ENCODE measurements at regions not wholly inside any gene's neighbourhood (a gene's known extent, or its start where the extent isn't known, plus 50 kb on each side); places are given as distances from the start of the nearest gene placed in this dataset.

DNA sequence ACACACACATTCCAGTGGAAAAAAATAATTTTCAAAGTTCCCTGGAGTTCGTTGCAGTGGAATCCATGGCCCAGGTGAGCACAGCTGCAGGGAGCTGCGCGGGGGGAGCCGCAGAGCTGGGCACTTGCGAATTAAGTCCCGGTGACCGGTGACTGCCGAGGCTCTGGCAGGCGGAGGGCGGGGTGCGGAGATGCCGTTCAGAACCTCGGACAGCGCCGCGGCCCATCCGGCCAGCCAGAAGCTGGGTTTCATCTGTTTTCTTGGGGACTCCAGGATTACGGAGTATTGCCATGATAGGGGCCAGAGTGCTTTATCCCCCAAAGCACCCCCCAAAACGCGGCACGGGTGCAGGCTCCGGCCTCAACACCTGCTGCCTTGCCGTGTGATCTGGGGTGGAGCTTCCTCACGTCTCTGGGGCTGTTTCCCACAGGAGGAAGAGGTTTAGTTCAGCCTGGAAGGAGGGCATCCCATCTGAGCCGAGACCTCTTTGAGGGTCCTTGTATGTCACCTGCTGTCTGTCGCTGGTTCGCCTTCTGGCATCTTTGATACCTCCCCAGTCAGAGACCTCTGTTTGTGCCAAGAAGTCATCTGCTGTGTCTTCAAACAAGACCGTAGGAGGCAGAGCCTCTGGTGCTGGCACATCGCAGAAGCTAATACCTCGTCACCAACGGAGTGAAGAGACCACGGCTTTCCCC lies 99.4 kb downstream of the YTHDF1 start (continued):
- TF ChIP-seq ZNF142 (CRISPR knock-in tag; IDR thresholded peaks at IDR 0.05), result peak; percentile 87
- peak in 1 of 2 experiments; percentile 97 for TF ChIP-seq REST (IDR thresholded peaks at IDR 0.05; ENCODE audit: borderline replicate concordance in 1 of 2, low read depth in 1 of 2, low read length in 2 of 2)
- peak; percentile 43; the same call in 1 of the 2 replicates for TF ChIP-seq ZNF281 (CRISPR knock-in tag; IDR thresholded peaks at IDR 0.05; ENCODE audit: borderline replicate concordance)
- TF ChIP-seq ZNF629 (CRISPR knock-in tag; conservative IDR thresholded peaks at IDR 0.05), result no peak
- TF ChIP-seq GZF1 (CRISPR knock-in tag; IDR thresholded peaks at IDR 0.05), result no peak
- TF ChIP-seq ELF4 (CRISPR knock-in tag; IDR thresholded peaks at IDR 0.05; ENCODE audit: borderline replicate concordance), result no peak
- peak; percentile 97 for TF ChIP-seq ZNF446 (CRISPR knock-in tag; IDR thresholded peaks at IDR 0.05)
- TF ChIP-seq TARDBP (CRISPR knock-in tag; IDR thresholded peaks at IDR 0.05), result no peak
- no peak for TF ChIP-seq KDM5A (IDR thresholded peaks at IDR 0.05; ENCODE audit: borderline replicate concordance, low read length)
- no peak for TF ChIP-seq ZMAT5 (CRISPR knock-in tag; IDR thresholded peaks at IDR 0.05; ENCODE audit: borderline replicate concordance, low read depth)
- TF ChIP-seq ZNF264 (CRISPR knock-in tag; IDR thresholded peaks at IDR 0.05), result peak; percentile 69; the same call in 1 of the 2 replicates
- 0 out of 2 replicates have a peak, but pooled peaks have one; percentile 50 for TF ChIP-seq THAP8 (CRISPR knock-in tag; IDR thresholded peaks at IDR 0.05; ENCODE audit: borderline replicate concordance)
- peak; percentile 93 for TF ChIP-seq STAT5B (CRISPR knock-in tag; IDR thresholded peaks at IDR 0.05)
- peak; percentile 67; the same call in 1 of the 2 replicates for TF ChIP-seq FOXK1 (CRISPR knock-in tag; IDR thresholded peaks at IDR 0.05; ENCODE audit: borderline replicate concordance, low read depth)
- no peak for TF ChIP-seq ZNF24 (IDR thresholded peaks at IDR 0.05)

All from HepG2 (cell line).